Prostate gland (tissue), 2 donors: ENCODE measurements at regions not wholly inside any gene's neighbourhood (a gene's known extent, or its start where the extent isn't known, plus 50 kb on each side); places are given as distances from the start of the nearest gene placed in this dataset.
"Not testable (repeated sequence)": the region's sequence is repeated elsewhere in the genome, so short reads cannot be mapped to it uniquely, and the experiment has no call there.

Experiments used
- DNase-seq: peaks from one replicate; pipeline ENCODE4 v3.0.0-alpha.2; 2019; ENCODE audit warnings: low spot score
- H3K27ac ChIP-seq, 2 donors: fragments of 200-600 bp; sonication (generic); 2 replicates each; pipeline ENCODE4 v1.5.1; 2017 to 2019
- H3K27me3 ChIP-seq: fragments of 200-600 bp; sonication (generic); replicated peaks from 2 replicates; pipeline ENCODE4 v1.5.1; 2019; ENCODE audit not compliant: insufficient read depth
- H3K36me3 ChIP-seq, 2 donors: fragments of 200-600 bp; sonication (generic); 1 replicate in 1 of 2; 2 replicates in 1 of 2; pipeline versions ENCODE4 v1.5.1 to v1.8.1; 2017 to 2019
- H3K4me1 ChIP-seq: fragments of 200-600 bp; sonication (generic); replicated peaks from 2 replicates; pipeline ENCODE4 v1.5.1; 2019
- H3K4me3 ChIP-seq, 2 donors: fragments of 200-600 bp; sonication (generic); 2 replicates each; pipeline ENCODE4 v1.5.1; 2017 to 2019
- H3K9me3 ChIP-seq: fragments of 200-600 bp; sonication (generic); 2 replicates; pipeline ENCODE4 v1.5.1; 2017
- POLR2A ChIP-seq: fragments of 450-650 bp; IDR thresholded peaks from one replicate; pipeline ENCODE4 v1.6.1; 2016; ENCODE audit warnings: antibody characterized with exemption, mild to moderate bottlenecking
- POLR2AphosphoS5 ChIP-seq: sonication (generic); formaldehyde crosslinking; IDR thresholded peaks from one replicate; pipeline ENCODE4 v1.6.1; 2017; ENCODE audit warnings: antibody characterized with exemption
- WGBS: methylation state at CpG from one replicate; pipeline ENCODE4 v1.1.5; 2018; 5-methylcytosine and 5-hydroxymethylcytosine counted together
- intact Hi-C: fragments of 100-400 bp; cut with DNase I; formaldehyde crosslinking; loops from one replicate; pipeline ENCODE4 v1.14.2; 2022
- TF ChIP-seq, protein P1 (sequence below), 4 experiments: fragments of 200-600 bp in 2 of 4; fragments of 450-650 bp in 2 of 4; sonication (generic) in 2 of 4; IDR thresholded peaks; 1 replicate in 3 of 4; 2 replicates in 1 of 4; pipeline ENCODE4 v1.5.1; 2016 to 2019; ENCODE audit warnings: antibody characterized with exemption in 4 of 4, mild to moderate bottlenecking in 2 of 4, moderate library complexity in 2 of 4

DNA sequence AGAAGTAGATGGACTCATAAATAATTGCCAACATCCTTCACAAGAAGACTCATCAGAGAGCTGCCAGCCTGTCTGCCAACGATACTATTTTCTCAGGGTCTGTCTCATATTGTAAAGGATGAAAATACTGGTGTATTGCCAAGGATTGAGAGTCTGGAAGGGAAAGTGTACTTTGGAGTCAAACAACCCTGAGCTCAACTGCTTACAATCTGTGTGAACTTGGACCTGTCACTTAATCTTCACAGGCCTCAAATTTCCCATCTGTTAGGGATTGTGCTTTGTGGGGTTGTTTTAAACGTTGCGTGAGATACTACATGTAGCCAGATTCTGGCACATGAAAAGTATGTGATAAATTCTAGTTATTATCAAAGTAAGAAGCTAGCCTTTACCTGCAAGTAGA lies 169.1 kb downstream of the LHFPL1 start:
- no peaks in the 10 kb centered on the region for H3K27me3 ChIP-seq
- no peaks in the 10 kb centered on the region for H3K4me1 ChIP-seq
- intact Hi-C loops = no loop called here
- H3K36me3 ChIP-seq = no peaks in the 10 kb centered on the region
- no peaks in the 10 kb centered on the region for H3K9me3 ChIP-seq
- 81% methylated on average over 3 of the region's 3 CpGs for WGBS
- no peak for DNase-seq
- no peak for TF ChIP-seq POLR2AphosphoS5
- no peak overlapping the region for H3K4me3 ChIP-seq
- H3K27ac ChIP-seq = no peak overlapping the region

DNA sequence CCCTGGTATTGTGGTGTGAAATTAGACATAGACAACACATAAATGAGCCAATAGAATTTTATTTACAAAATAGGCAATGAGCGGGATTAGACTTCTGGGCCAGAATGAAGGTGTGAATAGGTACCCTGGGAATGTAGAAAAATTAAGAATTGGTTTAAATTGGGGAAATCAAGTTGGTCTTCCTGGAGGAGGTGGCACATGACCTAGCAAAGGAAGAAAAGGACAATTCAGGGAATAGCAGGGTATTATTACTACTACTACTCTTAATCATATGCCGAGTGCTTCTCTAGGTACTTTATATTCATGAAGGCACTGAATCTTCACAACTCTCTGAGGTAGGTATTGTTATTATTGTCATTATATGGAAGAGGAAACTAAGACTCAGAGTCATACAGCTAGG lies 202.1 kb downstream of the LHFPL1 start:
- Histone ChIP-seq H3K27me3 (no peaks in the 10 kb centered on the region), H3K27ac (no peak overlapping the region), H3K9me3 (no peaks in the 10 kb centered on the region), H3K4me3 (no peak overlapping the region), H3K4me1 (no peaks in the 10 kb centered on the region), H3K36me3 (no peaks in the 10 kb centered on the region)
- WGBS = 94% methylated on average over 2 of the region's 2 CpGs
- intact Hi-C loops = no loop called here
- no peak for DNase-seq
- no peak for TF ChIP-seq POLR2A
- no peak for TF ChIP-seq POLR2AphosphoS5
- TF ChIP-seq, protein P1, sequence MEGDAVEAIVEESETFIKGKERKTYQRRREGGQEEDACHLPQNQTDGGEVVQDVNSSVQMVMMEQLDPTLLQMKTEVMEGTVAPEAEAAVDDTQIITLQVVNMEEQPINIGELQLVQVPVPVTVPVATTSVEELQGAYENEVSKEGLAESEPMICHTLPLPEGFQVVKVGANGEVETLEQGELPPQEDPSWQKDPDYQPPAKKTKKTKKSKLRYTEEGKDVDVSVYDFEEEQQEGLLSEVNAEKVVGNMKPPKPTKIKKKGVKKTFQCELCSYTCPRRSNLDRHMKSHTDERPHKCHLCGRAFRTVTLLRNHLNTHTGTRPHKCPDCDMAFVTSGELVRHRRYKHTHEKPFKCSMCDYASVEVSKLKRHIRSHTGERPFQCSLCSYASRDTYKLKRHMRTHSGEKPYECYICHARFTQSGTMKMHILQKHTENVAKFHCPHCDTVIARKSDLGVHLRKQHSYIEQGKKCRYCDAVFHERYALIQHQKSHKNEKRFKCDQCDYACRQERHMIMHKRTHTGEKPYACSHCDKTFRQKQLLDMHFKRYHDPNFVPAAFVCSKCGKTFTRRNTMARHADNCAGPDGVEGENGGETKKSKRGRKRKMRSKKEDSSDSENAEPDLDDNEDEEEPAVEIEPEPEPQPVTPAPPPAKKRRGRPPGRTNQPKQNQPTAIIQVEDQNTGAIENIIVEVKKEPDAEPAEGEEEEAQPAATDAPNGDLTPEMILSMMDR (IDR thresholded peaks at IDR 0.05) = no peak

DNA sequence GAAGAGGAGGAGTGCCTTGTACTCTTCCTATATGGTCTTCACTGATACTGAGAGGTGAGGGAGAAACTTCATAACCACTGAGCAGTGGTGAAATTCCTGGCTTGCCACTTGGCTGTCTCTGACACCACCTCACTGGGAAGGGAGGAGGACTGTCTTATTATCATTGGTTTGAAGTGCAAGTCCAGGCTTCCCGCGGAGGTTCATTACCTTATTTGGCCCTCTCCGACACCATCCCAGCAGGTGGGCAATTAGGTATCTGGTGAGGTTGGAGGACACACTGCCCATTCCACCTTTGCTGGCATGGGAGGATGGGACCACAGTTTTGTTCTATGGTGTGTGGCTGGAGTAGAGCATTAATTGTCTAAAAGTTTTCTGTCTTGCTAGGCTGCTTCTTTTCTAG lies 206.1 kb downstream of the LHFPL1 start:
- intact Hi-C loops = no loop called here
- Histone ChIP-seq H3K27me3 (no peaks in the 10 kb centered on the region), H3K27ac (no peak overlapping the region), H3K36me3 (no peaks in the 10 kb centered on the region), H3K9me3 (no peaks in the 10 kb centered on the region), H3K4me3 (no peak overlapping the region), H3K4me1 (no peaks in the 10 kb centered on the region)
- DNase-seq = no peak
- TF ChIP-seq POLR2A = no peak
- TF ChIP-seq, protein P1 (IDR thresholded peaks at IDR 0.05) = no peak
- no peak for TF ChIP-seq POLR2AphosphoS5
- 86% methylated on average over 3 of the region's 3 CpGs for WGBS

DNA sequence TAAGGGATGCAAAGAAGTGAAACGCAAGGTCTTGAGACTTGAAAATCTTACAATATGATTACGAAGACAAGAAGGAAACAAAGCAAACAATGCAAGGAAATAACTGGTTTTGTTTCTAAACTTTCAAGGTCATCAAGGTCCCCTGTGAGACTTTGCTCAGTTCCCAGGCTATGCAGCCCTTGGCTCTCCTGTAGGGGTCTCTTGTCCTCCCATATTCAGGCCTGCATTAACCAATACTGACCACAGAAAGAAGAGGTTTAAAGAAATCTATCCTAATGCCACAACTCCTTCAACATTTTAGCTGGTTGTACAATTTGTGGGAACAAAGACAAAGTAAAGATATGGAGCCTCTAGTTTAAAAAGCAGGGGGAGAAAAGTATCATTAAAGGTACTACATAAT lies 209.2 kb downstream of the LHFPL1 start:
- H3K9me3 ChIP-seq = no peaks in the 10 kb centered on the region
- H3K4me1 ChIP-seq = no peaks in the 10 kb centered on the region
- TF ChIP-seq, protein P1 (IDR thresholded peaks at IDR 0.05) = no peak
- TF ChIP-seq POLR2AphosphoS5 (no peak), POLR2A (no peak)
- H3K36me3 ChIP-seq = no peaks in the 10 kb centered on the region
- H3K4me3 ChIP-seq = no peak overlapping the region
- WGBS = 91% methylated on average over 2 of the region's 2 CpGs
- H3K27ac ChIP-seq = no peak overlapping the region
- intact Hi-C loops = no loop called here
- no peak for DNase-seq
- H3K27me3 ChIP-seq = no peaks in the 10 kb centered on the region

DNA sequence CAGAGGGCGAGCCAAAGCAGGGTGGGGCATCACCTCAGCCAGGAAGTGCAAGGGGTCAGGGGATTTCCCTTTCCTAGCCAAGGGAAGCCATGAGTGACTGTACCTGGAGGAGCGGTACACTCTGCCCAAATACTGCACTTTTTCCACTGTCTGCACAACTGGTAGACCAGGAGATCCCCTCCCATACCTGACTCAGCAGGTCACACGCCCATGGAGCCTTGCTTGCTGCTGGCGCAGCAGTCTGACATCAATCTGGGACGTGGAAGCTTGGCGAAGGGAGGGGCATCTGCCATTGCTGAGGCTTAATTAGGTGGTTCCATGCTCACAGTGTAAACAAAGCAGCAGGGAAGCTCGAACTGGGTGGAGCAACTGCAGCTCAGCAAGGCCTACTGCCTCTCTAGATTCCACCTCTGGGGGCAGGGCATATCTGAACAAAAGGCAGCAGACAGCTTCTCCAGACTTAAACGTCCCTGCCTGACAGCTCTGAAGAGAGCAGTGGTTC lies 217.7 kb downstream of the LHFPL1 start:
- WGBS = 74% methylated on average over 6 of the region's 8 CpGs
- H3K36me3 ChIP-seq, H3K4me1 ChIP-seq, H3K9me3 ChIP-seq, intact Hi-C loops, H3K27ac ChIP-seq, H3K27me3 ChIP-seq, DNase-seq, H3K4me3 ChIP-seq: not testable (repeated sequence)

DNA sequence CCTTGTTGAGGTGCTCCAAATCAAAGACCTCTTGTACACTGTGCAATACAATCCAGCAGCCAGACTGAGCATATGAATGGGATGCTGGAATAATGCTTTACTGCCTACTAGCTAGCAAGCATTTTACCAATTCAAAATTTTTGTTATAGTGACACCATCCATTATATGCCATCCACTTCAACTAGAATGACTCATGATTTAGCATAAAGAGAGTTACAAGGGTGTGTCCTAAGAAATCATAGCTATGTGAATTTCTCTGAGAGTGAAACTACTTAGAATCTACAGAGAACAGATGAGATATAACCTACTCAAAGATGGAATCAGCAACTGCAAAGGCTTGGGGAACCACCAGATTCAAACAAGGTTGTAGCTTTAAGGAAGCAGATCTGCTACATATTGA lies 221.9 kb downstream of the LHFPL1 start:
- no peak overlapping the region for H3K4me3 ChIP-seq
- no peaks in the 10 kb centered on the region for H3K27me3 ChIP-seq
- no peak overlapping the region for H3K27ac ChIP-seq
- H3K4me1 ChIP-seq = no peaks in the 10 kb centered on the region
- TF ChIP-seq POLR2A (no peak), POLR2AphosphoS5 (no peak)
- TF ChIP-seq, protein P1 (IDR thresholded peaks at IDR 0.05) = no peak
- H3K9me3 ChIP-seq = no peaks in the 10 kb centered on the region
- DNase-seq = no peak
- H3K36me3 ChIP-seq = no peaks in the 10 kb centered on the region
- intact Hi-C loops = no loop called here
